ENCODE measurements at regions not wholly inside any gene's neighbourhood (a gene's known extent, or its start where the extent isn't known, plus 50 kb on each side); places are given as distances from the start of the nearest gene placed in this dataset.

- TF ChIP-seq EP300 (IDR thresholded peaks at IDR 0.05; ENCODE audit: low read depth) (no peak), CTCF (IDR thresholded peaks at IDR 0.05) (no peak)
Observed at GRCh38 chr3:86481636-86482035, 509.3 kb downstream of the VGLL3 start.

Data from transverse colon (tissue), 3 donors.